DND-41 (cell line): ENCODE measurements at regions not wholly inside any gene's neighbourhood (a gene's known extent, or its start where the extent isn't known, plus 50 kb on each side); places are given as distances from the start of the nearest gene placed in this dataset.

Experiments
- EZH2 ChIP-seq: IDR thresholded peaks from 3 replicates; pipeline ENCODE4 v1.6.1; 2012; ENCODE audit warnings: borderline replicate concordance, low read depth, mild to moderate bottlenecking, moderate library complexity, low read length, inconsistent platforms; ENCODE audit not compliant: severe bottlenecking
- TF ChIP-seq, protein P1 (sequence below): IDR thresholded peaks from 2 replicates; pipeline ENCODE4 v1.5.1; 2012; ENCODE audit warnings: borderline replicate concordance, low read length, moderate library complexity, mild to moderate bottlenecking; ENCODE audit not compliant: poor library complexity, severe bottlenecking; ENCODE audit errors: extremely low read depth

DNA sequence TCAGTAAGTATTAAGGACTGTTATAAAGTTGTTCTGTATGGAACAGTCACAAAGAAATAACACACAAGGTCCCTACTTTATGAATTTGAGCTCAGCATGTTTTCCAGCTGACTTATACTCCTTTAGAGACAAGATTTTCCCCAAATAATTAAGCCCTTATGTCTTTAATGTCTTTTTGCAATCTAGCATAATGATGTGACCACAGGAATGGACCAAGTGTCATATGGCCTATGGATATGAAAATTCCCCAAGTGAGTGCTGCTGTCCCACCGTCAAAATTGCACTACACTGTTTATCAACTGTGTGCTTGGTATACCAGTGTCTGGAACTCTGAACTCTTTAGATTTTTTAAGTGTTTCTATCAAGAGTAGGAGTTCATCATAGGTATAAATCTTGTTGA, 369.6 kb downstream of the PID1 start:
- no peak for TF ChIP-seq EZH2
- TF ChIP-seq, protein P1, sequence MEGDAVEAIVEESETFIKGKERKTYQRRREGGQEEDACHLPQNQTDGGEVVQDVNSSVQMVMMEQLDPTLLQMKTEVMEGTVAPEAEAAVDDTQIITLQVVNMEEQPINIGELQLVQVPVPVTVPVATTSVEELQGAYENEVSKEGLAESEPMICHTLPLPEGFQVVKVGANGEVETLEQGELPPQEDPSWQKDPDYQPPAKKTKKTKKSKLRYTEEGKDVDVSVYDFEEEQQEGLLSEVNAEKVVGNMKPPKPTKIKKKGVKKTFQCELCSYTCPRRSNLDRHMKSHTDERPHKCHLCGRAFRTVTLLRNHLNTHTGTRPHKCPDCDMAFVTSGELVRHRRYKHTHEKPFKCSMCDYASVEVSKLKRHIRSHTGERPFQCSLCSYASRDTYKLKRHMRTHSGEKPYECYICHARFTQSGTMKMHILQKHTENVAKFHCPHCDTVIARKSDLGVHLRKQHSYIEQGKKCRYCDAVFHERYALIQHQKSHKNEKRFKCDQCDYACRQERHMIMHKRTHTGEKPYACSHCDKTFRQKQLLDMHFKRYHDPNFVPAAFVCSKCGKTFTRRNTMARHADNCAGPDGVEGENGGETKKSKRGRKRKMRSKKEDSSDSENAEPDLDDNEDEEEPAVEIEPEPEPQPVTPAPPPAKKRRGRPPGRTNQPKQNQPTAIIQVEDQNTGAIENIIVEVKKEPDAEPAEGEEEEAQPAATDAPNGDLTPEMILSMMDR = no peak
